ENCODE measurements at regions not wholly inside any gene's neighbourhood (a gene's known extent, or its start where the extent isn't known, plus 50 kb on each side); places are given as distances from the start of the nearest gene placed in this dataset.

- DNase-seq = peak; percentile 24
Measured at GRCh38 chr1:218164111-218164929, 120.8 kb upstream of the RRP15 start.

DNA sequence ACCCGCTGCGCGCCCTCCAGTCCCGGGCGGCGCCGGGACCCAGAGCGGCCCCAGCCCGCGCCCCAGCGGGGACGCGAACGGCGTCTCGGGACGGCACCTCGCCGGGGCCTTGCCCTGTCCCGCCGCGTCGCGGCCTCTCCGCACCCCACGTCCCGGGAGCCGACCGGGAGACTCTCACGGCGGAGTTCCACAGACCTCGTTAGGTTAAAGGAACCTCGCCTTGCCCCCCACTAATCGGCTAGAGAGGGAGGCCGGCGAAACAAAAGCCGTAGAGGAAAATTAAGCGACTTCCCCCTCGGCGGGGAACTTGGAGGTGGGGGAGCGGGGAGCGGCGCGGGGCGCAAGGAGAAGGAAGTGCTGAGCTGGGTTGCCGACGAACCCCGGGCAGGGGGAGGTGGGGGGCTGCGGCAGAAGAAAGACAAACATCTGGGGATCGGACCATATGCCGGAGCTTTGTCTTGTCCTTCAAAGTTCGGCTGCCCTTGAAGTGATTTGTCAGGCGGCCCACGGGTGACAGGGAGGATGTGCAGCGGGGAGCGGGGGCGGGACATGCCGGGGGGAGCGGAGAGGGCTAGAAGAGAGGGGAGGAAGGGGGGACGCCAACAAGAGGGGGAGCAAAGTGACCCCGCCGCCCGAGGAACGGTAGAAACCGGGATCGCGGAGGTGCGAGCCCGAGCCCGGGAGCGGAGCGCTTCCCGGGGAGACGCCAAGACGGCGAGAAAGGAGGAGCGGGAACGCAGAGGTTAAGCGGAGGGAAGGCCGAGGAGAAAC, 120.0 kb upstream of the RRP15 start:
- peak; percentile 13 for DNase-seq

GRCh38 chr1:218165701-218166114, 119.4 kb upstream of the RRP15 start:
- no peak for DNase-seq

GRCh38 chr1:218166268-218166945, 118.7 kb upstream of the RRP15 start:
- no peak for DNase-seq

DNA sequence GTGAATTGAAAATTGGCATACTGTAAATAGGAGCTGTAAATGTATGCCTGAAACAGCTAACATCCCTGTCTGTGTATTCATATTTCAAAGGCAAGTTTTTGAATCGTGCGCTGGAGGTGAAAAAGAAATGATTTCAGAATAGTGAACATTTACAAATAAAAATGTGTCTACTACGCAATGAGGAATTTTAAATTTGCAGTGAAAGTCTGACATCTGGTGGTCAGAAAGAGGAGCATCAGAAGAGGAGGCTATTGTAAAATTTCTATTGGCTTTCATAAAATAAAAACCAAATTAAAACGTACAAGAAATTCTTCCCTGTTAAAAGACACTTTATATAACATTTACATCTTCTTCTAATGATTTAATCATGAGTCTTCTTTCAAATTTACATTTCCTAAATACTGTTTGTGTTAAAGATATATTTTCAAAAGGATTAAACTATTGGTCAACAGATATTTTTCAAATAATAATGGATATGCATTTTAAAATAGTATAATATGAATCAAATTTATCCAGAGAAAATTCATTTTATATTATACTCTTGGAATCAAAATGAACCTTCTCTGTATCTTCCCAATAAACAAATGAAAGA, 113.7 kb upstream of the RRP15 start:
- DNase-seq = peak; percentile 45

DNA sequence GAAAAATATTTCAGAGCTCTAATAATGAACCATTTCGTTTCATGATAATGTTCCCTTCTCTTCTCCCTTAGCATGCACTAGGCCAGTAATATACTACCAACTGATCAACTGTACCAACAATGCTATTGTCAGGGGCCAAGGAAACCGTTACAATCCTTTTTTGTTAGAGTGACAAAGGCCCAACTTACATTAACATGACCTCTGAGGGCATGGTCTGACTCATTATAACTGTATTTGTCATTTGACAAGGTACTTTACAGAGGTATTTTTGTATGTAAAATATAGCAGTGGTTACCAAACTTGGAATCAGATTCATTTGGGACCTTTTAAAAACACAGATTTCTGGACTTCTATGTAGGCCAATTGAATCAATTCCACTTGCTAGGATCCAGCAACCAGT, 102.6 kb upstream of the RRP15 start:
- no peak for DNase-seq

DNA sequence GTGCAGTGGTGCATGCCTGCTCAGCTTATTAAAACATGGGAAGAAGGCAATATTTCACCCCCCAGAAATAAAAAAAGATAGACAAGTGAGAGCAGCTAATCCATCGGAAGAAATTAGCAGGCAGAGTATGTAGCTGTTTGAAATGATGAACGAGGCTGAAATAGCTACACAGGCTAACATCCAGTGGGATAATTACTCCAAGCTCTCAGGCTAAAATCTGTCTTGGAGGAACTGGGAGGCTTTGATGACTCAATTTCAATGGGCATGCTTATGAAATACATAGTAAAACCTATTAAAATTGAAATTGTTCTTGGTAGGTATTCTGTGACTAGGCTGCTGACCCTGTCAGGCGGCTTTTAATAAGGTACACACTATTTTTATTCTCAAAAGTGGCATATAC, 84.1 kb upstream of the RRP15 start:
- peak; percentile 5 for DNase-seq

- DNase-seq = no peak
Measured at GRCh38 chr1:218201601-218202000, 83.5 kb upstream of the RRP15 start.

DNA sequence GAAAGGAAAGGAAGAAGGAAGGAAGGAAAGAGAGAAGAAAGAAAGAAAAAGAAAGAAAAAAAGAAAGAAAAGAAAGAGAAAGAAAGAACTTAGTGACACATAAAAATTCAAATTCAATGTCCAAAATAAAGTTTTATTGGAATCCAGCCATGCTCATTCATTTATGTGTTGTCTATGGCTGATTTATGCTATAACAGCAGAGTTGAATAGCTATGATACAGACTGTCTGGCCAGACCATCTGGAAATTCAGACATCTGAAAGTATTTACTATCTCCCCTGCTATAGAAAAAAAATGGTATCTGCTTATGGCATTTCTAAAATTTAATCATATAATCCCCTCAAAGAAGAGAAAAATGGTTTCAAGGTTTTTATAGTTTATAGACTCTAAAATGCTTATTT, 79.4 kb upstream of the RRP15 start:
- no peak for DNase-seq

GRCh38 chr1:218207194-218207593, 77.9 kb upstream of the RRP15 start:
- DNase-seq = peak; percentile 7

DNA sequence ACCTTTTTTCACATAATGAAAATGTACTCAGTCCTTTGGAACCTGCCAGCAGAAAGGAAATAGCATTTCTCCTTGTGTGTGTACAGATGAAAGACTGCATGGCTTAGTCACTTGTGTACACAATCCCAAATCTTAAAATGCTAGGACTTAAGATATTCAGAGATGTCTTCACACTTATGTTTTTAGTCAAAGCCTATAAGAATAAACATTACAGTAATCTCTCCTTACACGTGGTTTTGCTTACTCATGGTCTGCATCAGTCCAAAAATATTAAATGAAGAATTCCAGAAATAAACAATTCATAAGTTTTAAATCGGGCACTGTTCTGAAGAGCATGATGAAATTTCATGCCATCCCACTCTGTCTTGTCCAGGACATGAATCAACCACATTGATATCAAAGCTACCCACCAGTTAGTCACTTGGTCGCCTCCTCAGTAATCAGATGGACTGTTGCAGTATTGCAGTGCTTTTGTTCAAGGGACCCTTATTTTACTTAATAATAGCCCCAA, 75.7 kb upstream of the RRP15 start:
- DNase-seq = peak; percentile 79

- DNase-seq = peak; percentile 48
Measured at GRCh38 chr1:218211241-218211640, 73.9 kb upstream of the RRP15 start.

DNA sequence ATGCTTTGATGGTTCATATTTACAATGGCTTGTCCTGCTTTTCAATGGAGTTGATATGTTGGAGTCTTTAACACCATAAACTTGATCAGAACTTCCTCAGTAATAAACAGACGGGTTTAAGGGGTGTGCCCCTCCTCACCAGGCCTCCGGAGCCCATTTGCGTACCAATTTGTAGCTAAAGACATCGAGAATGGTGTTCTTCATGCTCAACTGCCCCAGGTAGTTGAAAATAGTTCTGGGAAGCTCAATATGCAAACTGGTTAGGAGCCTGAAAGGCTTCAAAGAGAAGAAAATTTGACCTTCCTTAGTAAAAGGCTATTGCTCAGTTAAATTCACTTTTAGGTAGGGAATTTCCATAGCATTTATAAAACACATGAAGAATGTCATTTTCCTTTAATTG, 68.1 kb upstream of the RRP15 start:
- DNase-seq = no peak

GRCh38 chr1:218219460-218219859, 65.6 kb upstream of the RRP15 start:
- DNase-seq = no peak

DNA sequence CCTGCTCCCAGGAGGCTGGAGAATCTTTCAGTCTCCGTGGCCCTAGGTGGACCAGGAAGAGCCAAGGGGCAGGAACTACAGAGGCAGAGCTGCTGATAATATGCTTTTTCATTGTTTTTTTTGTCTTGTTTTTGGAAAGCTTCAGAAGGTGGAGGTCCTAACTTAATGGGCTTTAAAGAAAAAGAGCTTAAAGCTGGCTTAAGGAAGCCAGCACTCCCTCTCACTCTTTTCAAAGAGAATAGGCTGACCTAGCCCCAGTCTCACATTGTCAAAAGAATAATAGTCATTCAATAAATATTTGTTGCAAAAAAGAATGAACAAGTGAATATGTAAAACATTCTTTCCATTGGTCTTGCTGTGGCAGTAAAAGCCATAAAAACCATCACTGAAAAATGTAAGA, 61.0 kb upstream of the RRP15 start:
- no peak for DNase-seq

DNA sequence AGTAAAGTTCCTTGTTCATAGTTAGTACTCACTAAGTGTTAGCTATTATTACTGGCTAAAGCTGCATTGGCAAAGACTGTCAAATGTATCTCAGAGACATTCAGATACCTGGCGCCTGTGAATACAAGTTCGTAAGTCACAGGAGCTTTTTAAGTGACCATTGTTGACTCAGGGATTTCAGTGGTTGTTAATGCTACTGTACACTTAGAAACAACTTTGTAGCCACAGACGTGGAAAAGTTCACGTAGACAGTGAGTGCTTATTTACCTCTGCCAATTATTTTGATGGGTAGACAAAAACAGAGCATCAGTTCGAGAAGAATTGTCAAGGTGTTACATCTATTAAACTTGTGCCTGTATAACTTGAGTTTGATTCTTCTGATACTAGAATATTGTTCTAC, 59.1 kb upstream of the RRP15 start:
- DNase-seq = no peak
